NCI-H446 (cell line): ENCODE measurements at regions not wholly inside any gene's neighbourhood (a gene's known extent, or its start where the extent isn't known, plus 50 kb on each side); places are given as distances from the start of the nearest gene placed in this dataset.

ENCODE experiments used
- DNase-seq, 2 experiments: peaks; one replicate each; lab custom pipeline; 2025; lab: John Stamatoyannopoulos, UW

GRCh38 chr2:81550277-81550676 is 1245.7 kb upstream of the LRRTM1 start:
- no peak for DNase-seq

GRCh38 chr2:81549646-81550045 is 1245.1 kb upstream of the LRRTM1 start:
- no peak for DNase-seq

- no peak for DNase-seq
Measured at GRCh38 chr2:81545626-81546025, 1241.1 kb upstream of the LRRTM1 start.

DNA sequence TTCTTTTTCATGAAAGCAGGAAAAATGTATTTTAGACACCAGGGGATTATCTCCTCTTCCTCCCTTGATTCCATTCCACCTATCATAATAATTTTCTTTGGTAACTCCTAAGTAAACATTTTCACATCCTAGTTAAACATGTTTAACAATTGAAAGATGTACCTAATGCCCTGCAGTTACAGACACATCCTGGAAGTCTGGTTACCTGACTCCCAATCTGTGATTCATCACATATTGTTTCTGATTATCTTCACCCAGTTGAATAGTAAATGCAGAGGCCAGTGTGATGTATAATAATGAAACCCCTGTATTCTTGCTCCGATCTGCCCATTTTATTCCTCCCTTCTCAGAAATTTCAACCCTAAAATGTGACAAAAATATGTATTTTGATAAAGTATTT is 1237.6 kb upstream of the LRRTM1 start:
- no peak for DNase-seq

DNA sequence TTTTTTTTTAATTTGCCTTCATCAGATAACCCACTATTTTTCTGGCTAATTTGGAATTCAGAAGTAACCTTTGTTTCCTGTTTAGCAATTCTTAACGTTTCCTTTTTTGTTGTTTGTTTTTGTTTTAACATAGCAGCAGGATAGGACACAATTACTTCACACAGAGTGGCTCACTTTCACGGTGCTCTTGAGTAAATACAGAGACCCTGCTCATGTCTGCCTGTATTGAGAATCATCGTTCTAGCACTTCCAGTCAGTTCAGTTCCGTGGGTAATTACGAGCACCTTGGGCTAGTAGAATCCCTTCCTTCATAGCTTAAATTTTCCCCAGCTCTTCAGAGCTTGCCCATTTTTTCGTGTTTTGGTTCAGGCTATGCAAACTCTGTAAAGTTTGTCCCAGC is 1225.4 kb upstream of the LRRTM1 start:
- no peak for DNase-seq

DNA sequence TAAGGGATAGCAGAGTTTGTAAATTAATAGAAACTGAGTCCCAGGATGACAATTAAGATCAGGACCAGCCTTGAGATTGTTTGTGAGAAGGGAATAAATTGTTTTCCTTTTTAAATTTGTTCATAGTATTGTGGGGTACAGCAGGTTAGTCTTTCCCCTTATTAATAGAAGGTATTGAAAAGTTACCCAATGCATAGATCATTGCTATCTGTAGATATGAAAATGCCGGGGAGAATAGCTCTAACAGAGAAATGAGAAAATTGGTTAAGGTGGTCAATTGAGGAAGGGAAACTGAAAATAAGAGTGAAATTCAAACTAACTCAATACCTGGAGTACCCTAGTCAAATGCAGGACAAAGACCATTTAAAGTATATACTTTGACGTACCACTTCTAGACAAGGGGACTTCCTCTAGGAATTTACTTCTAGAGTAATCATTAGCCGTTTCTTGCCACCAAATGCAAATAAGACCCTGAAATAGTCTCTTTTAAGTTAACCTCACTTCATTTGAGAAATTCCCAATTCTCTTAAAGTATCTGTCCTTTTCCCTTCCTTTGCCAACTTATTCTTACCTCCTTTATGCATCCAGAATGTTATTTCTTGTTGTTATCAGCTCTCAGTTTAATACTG is 1224.4 kb upstream of the LRRTM1 start:
- DNase-seq, result no peak

DNA sequence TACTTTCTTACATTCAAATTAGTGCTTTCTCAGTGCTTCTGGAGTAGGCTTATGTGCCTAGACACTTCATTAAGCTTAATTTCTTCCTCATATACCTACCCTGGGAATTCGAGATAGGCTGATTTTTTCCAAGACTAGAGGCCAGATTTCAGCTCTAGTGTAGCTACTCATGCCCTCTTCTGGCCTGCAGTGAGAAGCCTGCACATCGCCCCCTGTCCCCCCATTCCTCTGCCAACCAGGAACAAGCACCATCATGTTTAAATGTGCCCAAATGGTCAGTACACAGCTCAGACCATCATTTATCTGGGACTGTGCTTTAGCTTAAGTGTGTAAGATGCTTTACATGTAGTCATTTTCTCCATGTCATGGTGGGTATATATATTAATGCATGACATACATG is 1218.8 kb upstream of the LRRTM1 start:
- DNase-seq, result no peak

DNA sequence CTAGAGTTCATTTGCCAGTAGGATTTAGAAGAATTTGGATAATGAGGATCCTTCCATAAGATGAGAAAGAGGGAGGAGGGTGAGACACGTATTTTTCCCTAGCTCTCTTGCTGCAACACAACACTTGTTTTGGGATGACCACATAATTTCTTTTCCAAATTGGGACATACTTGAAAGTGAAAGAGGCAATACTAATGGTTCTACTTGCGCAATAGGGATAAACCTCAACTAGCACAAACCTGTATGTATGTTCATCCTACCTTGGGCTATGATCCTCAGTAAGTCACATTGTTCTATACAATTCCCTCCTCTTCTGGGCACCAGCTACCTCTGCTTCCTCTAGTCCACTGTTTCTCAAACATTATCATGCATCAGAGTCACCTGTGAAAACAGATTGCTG is 1208.8 kb upstream of the LRRTM1 start:
- DNase-seq, result no peak

DNA sequence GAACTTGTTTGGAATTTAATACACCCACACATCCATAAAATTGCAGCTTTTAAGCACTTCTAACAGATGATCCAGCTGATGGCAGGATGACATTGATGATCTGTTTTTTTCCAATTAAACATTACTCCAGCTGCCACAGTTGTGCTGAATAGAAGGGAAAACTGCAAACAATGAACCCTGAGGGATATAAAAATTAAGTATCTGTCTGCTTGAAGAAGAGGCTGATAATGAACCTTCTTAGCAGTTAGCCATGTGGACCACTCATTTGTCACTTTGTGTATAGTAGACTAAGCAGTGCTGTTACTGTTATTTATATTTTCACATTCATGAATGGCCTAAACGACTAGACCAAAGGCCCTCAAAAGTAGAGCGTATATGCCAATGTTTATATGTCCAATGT is 1201.0 kb upstream of the LRRTM1 start:
- no peak for DNase-seq

GRCh38 chr2:81495556-81495955 is 1191.0 kb upstream of the LRRTM1 start:
- no peak for DNase-seq

GRCh38 chr2:81483254-81483653 is 1178.7 kb upstream of the LRRTM1 start:
- no peak for DNase-seq

DNA sequence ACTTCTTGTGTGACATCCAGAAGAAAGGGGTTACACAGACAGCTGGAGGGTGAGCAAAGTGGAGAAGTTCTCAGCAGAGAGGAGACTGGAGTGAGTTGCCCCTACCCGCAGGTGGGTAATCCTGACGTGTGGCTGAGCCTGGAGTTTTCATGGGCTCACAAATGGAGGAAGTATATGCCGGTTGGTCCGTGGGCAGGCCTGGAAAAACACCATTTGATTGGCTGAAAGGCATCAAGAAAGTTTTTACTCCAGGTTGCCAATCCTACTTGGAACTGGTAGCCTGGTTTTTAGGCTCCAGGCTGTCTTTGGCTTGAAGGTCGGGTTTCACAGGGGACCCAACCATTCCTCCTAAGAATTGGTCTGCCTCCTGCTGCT is 1177.4 kb upstream of the LRRTM1 start:
- DNase-seq, result peak in 1 of 2 experiments; percentile 54

DNA sequence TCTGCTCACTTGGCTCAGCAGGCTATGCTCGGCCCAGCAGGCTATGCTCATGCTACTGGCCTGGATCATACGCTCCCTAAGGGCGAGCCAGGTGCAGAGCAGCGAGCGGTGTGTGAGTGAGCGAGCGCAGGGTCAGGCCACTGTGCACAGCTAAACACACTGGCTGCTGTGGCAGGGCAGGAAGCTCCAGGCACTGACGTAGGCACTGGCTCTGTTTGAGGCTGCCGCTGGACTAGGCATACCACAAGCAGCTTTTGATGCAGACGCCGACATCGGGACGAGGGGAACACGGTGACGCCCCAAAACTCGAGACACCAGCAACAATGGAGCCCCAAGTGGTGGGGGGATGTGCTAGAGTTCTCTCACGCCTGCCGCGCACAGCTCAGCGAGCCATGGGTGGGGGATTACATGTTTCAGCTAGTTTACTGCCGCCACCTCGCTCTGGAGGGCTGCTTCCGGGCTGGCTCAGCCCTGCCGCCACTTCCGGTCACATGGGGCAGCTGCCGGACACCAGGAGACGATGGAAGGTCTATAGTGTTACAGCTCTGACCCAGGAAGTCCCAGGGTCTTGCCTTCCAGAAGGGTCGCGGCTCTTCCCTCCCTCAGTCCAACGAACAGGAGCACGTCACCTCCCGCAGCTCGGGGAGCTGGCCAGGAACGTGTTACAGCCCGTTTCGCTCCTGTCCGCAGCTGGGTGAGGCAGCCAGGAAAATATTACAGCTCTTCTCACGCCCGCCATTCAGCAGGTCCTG is 1176.9 kb upstream of the LRRTM1 start:
- peak in 1 of 2 experiments; percentile 57 for DNase-seq

- no peak for DNase-seq
Measured at GRCh38 chr2:81467096-81467495, 1162.5 kb upstream of the LRRTM1 start.

DNA sequence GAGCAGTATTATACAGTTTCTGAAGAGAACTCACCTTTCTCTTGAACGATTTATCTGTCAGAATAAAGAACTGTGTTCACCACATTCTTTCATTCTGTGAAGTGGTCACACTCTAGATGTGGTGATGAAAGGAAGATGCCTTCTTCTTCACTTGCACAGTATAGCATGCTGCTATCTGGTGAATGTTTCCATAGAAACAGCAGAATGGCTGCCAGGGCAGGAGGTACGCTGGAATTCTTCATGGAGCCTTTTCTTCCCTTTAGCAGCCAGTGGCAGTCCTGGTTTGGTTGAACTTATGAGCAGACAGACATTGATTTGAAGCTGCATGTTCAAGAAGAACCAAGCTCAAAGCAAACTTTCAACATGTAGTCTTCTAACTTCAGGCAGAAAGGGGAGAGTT is 1157.9 kb upstream of the LRRTM1 start:
- DNase-seq, result no peak

- DNase-seq, result no peak
Measured at GRCh38 chr2:81445176-81445575, 1140.6 kb upstream of the LRRTM1 start.

- DNase-seq, result no peak
Measured at GRCh38 chr2:81437456-81438000, 1133.0 kb upstream of the LRRTM1 start.

- no peak for DNase-seq
Measured at GRCh38 chr2:81436256-81436655, 1131.7 kb upstream of the LRRTM1 start.

DNA sequence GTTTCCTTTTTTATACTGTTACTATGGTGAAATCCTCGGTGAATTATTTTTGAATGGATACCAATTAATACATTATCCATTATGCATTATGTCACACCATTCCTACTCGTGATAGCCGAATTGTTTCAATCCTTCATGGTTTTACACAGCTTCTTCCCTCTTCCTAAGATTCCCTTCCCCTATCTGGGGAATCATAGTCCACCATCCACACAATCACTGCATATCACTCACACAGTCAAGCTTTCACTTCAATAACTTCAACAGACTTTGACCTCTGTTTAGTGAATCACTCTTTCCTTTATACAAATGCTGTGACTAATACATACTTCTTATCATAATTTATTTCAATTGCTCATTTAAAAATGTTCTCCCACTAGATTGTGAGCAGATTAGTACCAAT is 1108.1 kb upstream of the LRRTM1 start:
- DNase-seq, result no peak

DNA sequence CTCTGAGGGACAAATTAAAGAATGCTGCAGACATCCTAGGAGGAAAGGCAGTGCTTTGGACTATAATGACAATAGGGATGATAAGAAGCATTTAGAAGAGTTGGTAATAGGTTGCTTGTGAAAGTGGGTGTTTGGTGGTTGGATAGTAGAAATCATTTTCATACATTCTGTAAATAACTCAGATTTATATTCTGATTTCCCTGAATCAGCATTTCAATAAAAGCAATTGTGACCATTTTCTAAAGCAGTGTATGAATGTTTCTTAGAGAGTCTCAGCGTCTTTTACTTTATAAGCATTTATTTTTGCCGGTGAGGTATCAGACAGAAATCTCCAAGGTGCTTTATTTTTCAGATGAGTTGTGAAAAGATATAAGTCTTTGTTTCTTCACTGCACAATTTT is 1099.0 kb upstream of the LRRTM1 start:
- DNase-seq, result no peak

GRCh38 chr2:81396417-81397019 is 1092.0 kb upstream of the LRRTM1 start:
- no peak for DNase-seq

DNA sequence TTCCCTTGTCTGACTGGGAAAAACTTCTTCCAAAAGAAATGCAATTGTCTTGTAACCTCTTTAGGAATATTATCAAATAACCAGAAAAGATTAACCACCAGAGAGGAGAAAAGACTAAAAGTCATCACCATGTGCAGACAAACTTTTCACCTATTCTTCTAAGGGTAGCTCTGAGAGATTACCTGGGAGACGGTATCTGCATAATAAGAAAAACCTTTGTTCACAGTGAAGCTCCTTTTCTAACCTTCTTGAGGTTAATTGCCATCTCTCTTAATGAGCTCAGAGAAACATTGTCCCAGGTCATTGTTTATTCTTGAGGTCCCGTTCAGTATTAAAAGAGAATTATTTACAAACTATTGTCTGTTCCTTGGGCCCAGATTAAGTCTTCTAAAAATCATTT is 1091.2 kb upstream of the LRRTM1 start:
- DNase-seq, result no peak

DNA sequence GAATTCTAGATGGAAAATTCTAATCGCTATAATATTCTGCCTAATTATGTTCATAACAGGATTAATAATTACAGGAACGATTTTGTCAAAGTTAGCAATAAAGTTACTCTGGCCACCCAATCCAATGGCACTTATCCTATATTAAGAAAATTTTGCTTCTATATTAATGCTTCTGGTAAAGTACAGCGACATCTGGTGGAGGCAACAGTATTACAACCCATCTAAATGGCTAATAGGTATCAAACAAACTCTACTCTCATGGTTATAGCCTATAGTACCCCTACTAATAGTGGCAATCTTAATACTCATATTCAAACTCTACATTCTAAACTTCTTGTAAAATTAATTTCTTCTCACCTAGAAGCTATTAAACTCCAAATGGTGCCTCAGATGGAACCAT is 1084.7 kb upstream of the LRRTM1 start:
- DNase-seq, result no peak
